ENCODE measurements at regions not wholly inside any gene's neighbourhood (a gene's known extent, or its start where the extent isn't known, plus 50 kb on each side); places are given as distances from the start of the nearest gene placed in this dataset.

DNA sequence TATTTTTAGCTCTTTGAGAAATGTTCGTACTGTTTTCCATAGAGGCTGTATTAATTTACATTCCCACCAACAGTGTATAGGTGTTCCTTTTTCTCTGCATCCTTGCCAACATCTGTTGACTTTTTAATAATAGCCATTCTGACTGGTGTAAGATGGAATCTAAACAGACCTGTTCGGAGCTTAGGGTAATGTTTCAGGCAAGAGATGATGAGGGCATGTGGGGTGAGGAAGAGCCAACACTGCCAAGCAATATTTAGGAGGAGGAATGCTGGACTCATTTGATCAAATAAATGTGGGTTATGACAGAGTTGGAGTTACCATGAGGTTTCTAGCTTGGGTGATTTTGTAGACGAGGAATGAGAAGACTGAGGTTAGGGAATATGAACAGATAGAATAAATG, 382.9 kb downstream of the KLF12 start:
- Histone ChIP-seq H3K4me3 (no peak overlapping the region), H3K27ac (no peak overlapping the region), H3K9me3 (no peaks in the 10 kb centered on the region), H3K27me3 (no peaks in the 10 kb centered on the region), H3K4me1 (ENCODE audit: insufficient read depth) (no peaks in the 10 kb centered on the region), H3K36me3 (no peaks in the 10 kb centered on the region)
- intact Hi-C loops (cut with DNase I), result loop anchor here in 2 of 4 donors (5.0 to 10.0 kb wide), 2 partner anchors 534 to 1471 kb away; no protein-coding TSS in a partner anchor
- DNase-seq, result no peak
- 91 to 98% (median 93%) methylated on average over 3 of the region's 3 CpGs for WGBS, 3 donors
- TF ChIP-seq POLR2A (IDR thresholded peaks at IDR 0.05), result no peak
- TF ChIP-seq EP300 (IDR thresholded peaks at IDR 0.05), result no peak
- TF ChIP-seq, protein P1, sequence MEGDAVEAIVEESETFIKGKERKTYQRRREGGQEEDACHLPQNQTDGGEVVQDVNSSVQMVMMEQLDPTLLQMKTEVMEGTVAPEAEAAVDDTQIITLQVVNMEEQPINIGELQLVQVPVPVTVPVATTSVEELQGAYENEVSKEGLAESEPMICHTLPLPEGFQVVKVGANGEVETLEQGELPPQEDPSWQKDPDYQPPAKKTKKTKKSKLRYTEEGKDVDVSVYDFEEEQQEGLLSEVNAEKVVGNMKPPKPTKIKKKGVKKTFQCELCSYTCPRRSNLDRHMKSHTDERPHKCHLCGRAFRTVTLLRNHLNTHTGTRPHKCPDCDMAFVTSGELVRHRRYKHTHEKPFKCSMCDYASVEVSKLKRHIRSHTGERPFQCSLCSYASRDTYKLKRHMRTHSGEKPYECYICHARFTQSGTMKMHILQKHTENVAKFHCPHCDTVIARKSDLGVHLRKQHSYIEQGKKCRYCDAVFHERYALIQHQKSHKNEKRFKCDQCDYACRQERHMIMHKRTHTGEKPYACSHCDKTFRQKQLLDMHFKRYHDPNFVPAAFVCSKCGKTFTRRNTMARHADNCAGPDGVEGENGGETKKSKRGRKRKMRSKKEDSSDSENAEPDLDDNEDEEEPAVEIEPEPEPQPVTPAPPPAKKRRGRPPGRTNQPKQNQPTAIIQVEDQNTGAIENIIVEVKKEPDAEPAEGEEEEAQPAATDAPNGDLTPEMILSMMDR (IDR thresholded peaks at IDR 0.05), result no peak

DNA sequence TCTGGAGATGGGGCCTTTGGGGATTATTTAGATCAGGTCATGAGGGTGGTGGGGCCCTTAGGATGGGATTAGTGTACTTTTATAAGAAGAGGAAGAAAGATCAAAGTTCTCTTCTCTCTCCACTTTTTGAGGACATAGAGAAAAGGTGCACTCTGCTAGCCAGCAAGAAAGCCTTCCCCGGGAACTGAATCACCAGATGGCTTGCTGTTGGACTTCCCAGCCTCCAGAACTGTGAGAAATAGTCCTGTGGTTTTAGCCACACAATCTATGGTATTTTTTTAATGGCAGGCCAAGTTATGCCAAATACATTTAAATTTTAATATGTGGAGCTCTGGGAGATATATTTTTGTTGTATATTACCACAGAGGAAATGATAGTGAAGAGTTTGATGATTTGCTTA, 385.8 kb downstream of the KLF12 start:
- intact Hi-C loops (cut with DNase I), result no loop called here
- no peak overlapping the region for H3K4me3 ChIP-seq
- no peaks in the 10 kb centered on the region for H3K4me1 ChIP-seq (ENCODE audit: insufficient read depth)
- DNase-seq, result no peak
- no peaks in the 10 kb centered on the region for H3K27me3 ChIP-seq
- H3K36me3 ChIP-seq, result no peaks in the 10 kb centered on the region
- H3K27ac ChIP-seq, result no peak overlapping the region
- H3K9me3 ChIP-seq, result no peaks in the 10 kb centered on the region
- 97 to 100% (median 100%) methylated on average over 1 of the region's 1 CpG for WGBS, 3 donors
- TF ChIP-seq POLR2A (IDR thresholded peaks at IDR 0.05) (no peak), EP300 (IDR thresholded peaks at IDR 0.05) (no peak)
- TF ChIP-seq, protein P1 (IDR thresholded peaks at IDR 0.05), result no peak

DNA sequence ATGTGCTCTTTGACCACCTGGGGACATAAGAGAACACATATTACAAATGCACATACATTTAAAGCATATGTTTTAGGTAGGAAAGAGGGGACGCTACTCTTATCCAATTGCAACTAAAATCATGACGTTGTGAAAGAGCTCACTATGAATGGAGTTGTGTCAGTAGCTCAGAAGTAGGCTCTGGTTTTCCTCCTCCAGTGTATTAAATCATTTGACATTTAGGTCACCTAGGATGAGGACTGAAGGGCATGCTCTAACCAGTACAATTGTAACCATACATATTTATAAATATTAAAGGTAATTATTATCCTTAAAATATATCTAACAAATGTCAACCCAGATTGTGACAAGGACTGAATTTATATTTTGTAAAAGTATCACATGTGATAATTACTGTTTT, 389.0 kb downstream of the KLF12 start:
- TF ChIP-seq EP300 (IDR thresholded peaks at IDR 0.05) (no peak), POLR2A (IDR thresholded peaks at IDR 0.05) (no peak)
- TF ChIP-seq, protein P1 (IDR thresholded peaks at IDR 0.05), result no peak

DNA sequence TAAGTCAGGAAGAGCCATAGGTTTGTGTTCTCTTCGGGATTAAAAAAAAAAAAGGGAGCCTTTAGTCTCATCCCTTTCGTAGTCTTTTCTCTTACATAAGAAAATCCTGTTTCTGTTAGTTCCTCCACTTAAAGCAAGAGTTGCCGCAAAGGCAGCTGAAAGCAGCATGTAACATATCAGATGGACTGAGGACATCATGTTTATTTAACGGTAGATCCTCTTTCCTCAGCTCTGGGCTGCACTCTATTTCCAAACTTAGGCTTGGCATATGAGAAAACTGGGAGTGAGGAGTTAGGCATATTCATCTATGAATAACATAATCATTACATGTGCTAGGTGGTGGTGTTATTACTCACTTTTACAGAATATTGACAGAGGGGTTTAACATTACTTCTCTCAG, 391.2 kb downstream of the KLF12 start:
- TF ChIP-seq, protein P1 (IDR thresholded peaks at IDR 0.05), result no peak
- no peak for TF ChIP-seq EP300 (IDR thresholded peaks at IDR 0.05)
- TF ChIP-seq POLR2A (IDR thresholded peaks at IDR 0.05), result no peak
- Histone ChIP-seq H3K4me3 (no peak overlapping the region), H3K27ac (no peak overlapping the region), H3K4me1 (ENCODE audit: insufficient read depth) (peaks cover 4% of the 10 kb centered on the region), H3K9me3 (no peaks in the 10 kb centered on the region), H3K27me3 (no peaks in the 10 kb centered on the region), H3K36me3 (no peaks in the 10 kb centered on the region)
- WGBS, 3 donors, result 44 to 61% (median 49%) methylated on average over 4 of the region's 4 CpGs
- no peak for DNase-seq
- intact Hi-C loops (cut with DNase I), result no loop called here

More for the DNA sequence above, 389.0 kb downstream of the KLF12 start:
- no peak for DNase-seq
- no peak overlapping the region for H3K4me3 ChIP-seq
- no peaks in the 10 kb centered on the region for H3K36me3 ChIP-seq
- no peak overlapping the region for H3K27ac ChIP-seq
- peaks cover 4% of the 10 kb centered on the region for H3K4me1 ChIP-seq (ENCODE audit: insufficient read depth)
- WGBS, 3 donors, result 71 to 79% (median 79%) methylated on average over 2 of the region's 2 CpGs
- no peaks in the 10 kb centered on the region for H3K9me3 ChIP-seq
- intact Hi-C loops (cut with DNase I), result no loop called here
- H3K27me3 ChIP-seq, result no peaks in the 10 kb centered on the region

Measured in ovary (tissue), 7 donors.